ENCODE measurements at regions not wholly inside any gene's neighbourhood (a gene's known extent, or its start where the extent isn't known, plus 50 kb on each side); places are given as distances from the start of the nearest gene placed in this dataset.

DNA sequence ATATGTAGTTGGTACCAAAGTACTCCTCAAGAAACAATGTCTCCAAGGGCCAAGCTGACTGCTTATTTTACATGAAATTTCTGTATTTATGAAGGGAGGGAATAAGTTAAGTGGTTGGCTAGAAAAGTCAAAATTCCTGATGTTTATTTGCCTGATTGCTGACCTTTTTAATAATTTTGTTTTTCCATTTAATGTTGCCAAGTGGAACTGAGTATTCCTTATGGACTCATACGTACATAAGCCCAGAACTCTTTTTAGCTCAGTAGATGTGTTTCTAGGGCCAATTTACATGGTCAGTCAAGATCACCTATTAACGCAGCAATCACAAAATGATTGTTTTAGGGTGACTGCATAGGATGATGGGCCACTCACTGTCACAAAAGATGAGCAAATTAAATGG, 78.3 kb upstream of the FZD8 start:
- TF ChIP-seq CTCF (IDR thresholded peaks at IDR 0.05) (no peak), POLR2A (IDR thresholded peaks at IDR 0.05) (no peak)
